SH-SY5Y (cell line): ENCODE measurements at regions not wholly inside any gene's neighbourhood (a gene's known extent, or its start where the extent isn't known, plus 50 kb on each side); places are given as distances from the start of the nearest gene placed in this dataset.
A peak's percentile ranks its signal among the peaks of the same experiment; 100 is the strongest.

Experiments used
- GATA2 ChIP-seq: IDR thresholded peaks from 2 replicates; pipeline ENCODE4 v1.6.1; 2011; ENCODE audit warnings: mild to moderate bottlenecking, low read depth, low read length
- GATA3 ChIP-seq: IDR thresholded peaks from 2 replicates; pipeline ENCODE4 v1.6.1; 2011; ENCODE audit warnings: low read depth, mild to moderate bottlenecking, low read length, moderate library complexity

- no peak for TF ChIP-seq GATA3
- no peak for TF ChIP-seq GATA2
These were observed 605.6 kb upstream of the TEX47 start for GRCh38 chr7:89401099-89401498.

- TF ChIP-seq GATA3 = no peak
- TF ChIP-seq GATA2 = no peak
These were observed 606.2 kb upstream of the TEX47 start for GRCh38 chr7:89401690-89402089.

GRCh38 chr7:89451911-89452310 lies 656.4 kb upstream of the TEX47 start:
- TF ChIP-seq GATA3 (no peak), GATA2 (no peak)

GRCh38 chr7:89456556-89456955 lies 661.0 kb upstream of the TEX47 start:
- TF ChIP-seq GATA3 = no peak
- TF ChIP-seq GATA2 = no peak

GRCh38 chr7:89458114-89458513 lies 662.6 kb upstream of the TEX47 start:
- TF ChIP-seq GATA3 = no peak
- TF ChIP-seq GATA2 = no peak

GRCh38 chr7:89474456-89474855 lies 678.9 kb upstream of the TEX47 start:
- no peak for TF ChIP-seq GATA2
- TF ChIP-seq GATA3 = no peak

GRCh38 chr7:89477991-89478390 lies 676.3 kb upstream of the STEAP1 start:
- TF ChIP-seq GATA3 (no peak), GATA2 (no peak)

- TF ChIP-seq GATA2 (no peak), GATA3 (no peak)
These were observed 658.6 kb upstream of the STEAP1 start for GRCh38 chr7:89495704-89496103.

GRCh38 chr7:89500084-89500483 lies 654.2 kb upstream of the STEAP1 start:
- TF ChIP-seq GATA3 (no peak), GATA2 (no peak)

- TF ChIP-seq GATA3 (no peak), GATA2 (no peak)
These were observed 651.0 kb upstream of the STEAP1 start for GRCh38 chr7:89503281-89503680.

- TF ChIP-seq GATA3 (peak; percentile 95), GATA2 (peak; percentile 98)
These were observed 647.2 kb upstream of the STEAP1 start for GRCh38 chr7:89507034-89507433.

- TF ChIP-seq GATA2 = peak; percentile 24; the same call in 1 of the 2 replicates
- no peak for TF ChIP-seq GATA3
These were observed 642.4 kb upstream of the STEAP1 start for GRCh38 chr7:89511900-89512299.

- no peak for TF ChIP-seq GATA2
- no peak for TF ChIP-seq GATA3
These were observed 639.3 kb upstream of the STEAP1 start for GRCh38 chr7:89514970-89515369.

- TF ChIP-seq GATA2 = no peak
- TF ChIP-seq GATA3 = no peak
These were observed 636.5 kb upstream of the STEAP1 start for GRCh38 chr7:89517815-89518214.

- TF ChIP-seq GATA2 = peak; percentile 84
- no peak for TF ChIP-seq GATA3
These were observed 604.5 kb upstream of the STEAP1 start for GRCh38 chr7:89549768-89550167.

- TF ChIP-seq GATA2 = no peak
- no peak for TF ChIP-seq GATA3
These were observed 600.1 kb upstream of the STEAP1 start for GRCh38 chr7:89554209-89554608.

GRCh38 chr7:89559596-89559995 lies 594.7 kb upstream of the STEAP1 start:
- TF ChIP-seq GATA3 (no peak), GATA2 (no peak)
